Stomach (tissue), 8 donors: ENCODE measurements at regions not wholly inside any gene's neighbourhood (a gene's known extent, or its start where the extent isn't known, plus 50 kb on each side); places are given as distances from the start of the nearest gene placed in this dataset.
A peak's percentile ranks its signal among the peaks of the same experiment; 100 is the strongest.
"Not testable (repeated sequence)": the region's sequence is repeated elsewhere in the genome, so short reads cannot be mapped to it uniquely, and the experiment has no call there.

Experiments
- DNase-seq, 2 donors: peaks; one replicate each; pipeline versions ENCODE4 v3.0.0 to v3.0.0-alpha.2; 2013 to 2019
- H3K27ac ChIP-seq, 5 donors: fragments of 200-600 bp in 4 of 5; sonication (generic) in 4 of 5; one replicate each; pipeline ENCODE4 v1.5.1; 2013 to 2019; ENCODE audit warnings: mild to moderate bottlenecking in 1 of 5, moderate library complexity in 1 of 5
- H3K27me3 ChIP-seq, 3 donors: fragments of 200-600 bp; sonication (generic); one replicate each; pipeline ENCODE4 v1.5.1; 2017 to 2019; ENCODE audit warnings: mixed run types in 1 of 3
- H3K36me3 ChIP-seq, 4 donors: fragments of 200-600 bp; sonication (generic); 1 replicate in 3 of 4; 2 replicates in 1 of 4; pipeline ENCODE4 v1.5.1; 2016 to 2019
- H3K4me1 ChIP-seq, 4 donors: fragments of 200-600 bp; sonication (generic); one replicate each; pipeline ENCODE4 v1.5.1; 2016 to 2019
- H3K4me3 ChIP-seq, 4 donors: fragments of 200-600 bp; sonication (generic) in 3 of 4; one replicate each; pipeline ENCODE4 v1.5.1; 2016 to 2019; ENCODE audit warnings: mild to moderate bottlenecking in 1 of 4
- H3K9me3 ChIP-seq, 4 donors: fragments of 200-600 bp; sonication (generic); one replicate each; pipeline ENCODE4 v1.5.1; 2016 to 2019
- CTCF ChIP-seq, 7 experiments: fragments of 450-650 bp in 4 of 7; fragments of 200-600 bp in 3 of 7; sonication (generic) in 3 of 7; IDR thresholded peaks; one replicate each; pipeline ENCODE4 v1.5.1; 2016 to 2019; ENCODE audit warnings: antibody characterized with exemption in 7 of 7, control low read depth in 2 of 7, mild to moderate bottlenecking in 1 of 7
- EP300 ChIP-seq: sonication (generic); formaldehyde crosslinking; IDR thresholded peaks from one replicate; pipeline ENCODE4 v1.6.1; 2017; ENCODE audit warnings: antibody characterized with exemption
- POLR2A ChIP-seq, 4 donors: fragments of 450-650 bp; IDR thresholded peaks; one replicate each; pipeline ENCODE4 v1.6.1; 2016; ENCODE audit warnings: antibody characterized with exemption in 4 of 4, control low read depth in 2 of 4, mild to moderate bottlenecking in 1 of 4, moderate library complexity in 1 of 4
- POLR2AphosphoS5 ChIP-seq, 3 donors: sonication (generic); formaldehyde crosslinking; IDR thresholded peaks; one replicate each; pipeline ENCODE4 v1.6.1; 2016; ENCODE audit warnings: antibody characterized with exemption in 3 of 3
- WGBS, 5 donors: extraction: QIAGEN DNeasy Blood & Tissue Kit in 3 of 5; methylation state at CpG; one replicate each; pipeline versions ENCODE4 v1.1.5 to v1.1.7; 2013 to 2018; 5-methylcytosine and 5-hydroxymethylcytosine counted together
- intact Hi-C: fragments of 100-400 bp; cut with DNase I; formaldehyde crosslinking; loops from one replicate; pipeline ENCODE4 v1.15.1; 2023; ENCODE audit warnings: low total_unique reads
- donor health status: healthy with polysubstance abuse.
- donor health status: Bipolar disorder and iron deficiency.
- donor health status: healthy.

GRCh38 chr14:58992935-58993334, 195.5 kb upstream of the DAAM1 start:
- TF ChIP-seq EP300: no peak
- TF ChIP-seq POLR2AphosphoS5 (IDR thresholded peaks at IDR 0.05): no peak
- TF ChIP-seq POLR2A (IDR thresholded peaks at IDR 0.05): no peak
- TF ChIP-seq CTCF (IDR thresholded peaks at IDR 0.05): no peak
- WGBS, 5 donors: 70 to 91% (median 71%) methylated on average over 1 of the region's 1 CpG
- no peaks in the 10 kb centered on the region for H3K9me3 ChIP-seq
- H3K36me3 ChIP-seq: no peaks in the 10 kb centered on the region
- DNase-seq: no peak
- H3K27ac ChIP-seq: no peak overlapping the region
- no peaks in the 10 kb centered on the region for H3K27me3 ChIP-seq
- intact Hi-C loops: no loop called here
- no peaks in the 10 kb centered on the region for H3K4me1 ChIP-seq
- H3K4me3 ChIP-seq: no peak overlapping the region

- no peak overlapping the region for H3K4me3 ChIP-seq
- no peak for TF ChIP-seq CTCF (IDR thresholded peaks at IDR 0.05)
- no peak for TF ChIP-seq POLR2AphosphoS5 (IDR thresholded peaks at IDR 0.05)
- TF ChIP-seq EP300: no peak
- TF ChIP-seq POLR2A (IDR thresholded peaks at IDR 0.05): no peak
- intact Hi-C loops: no loop called here
- DNase-seq: no peak
- H3K9me3 ChIP-seq: no peaks in the 10 kb centered on the region
- H3K4me1 ChIP-seq: no peaks in the 10 kb centered on the region
- WGBS, 5 donors: 4 to 71% (median 43%) methylated on average over 1 of the region's 1 CpG
- no peaks in the 10 kb centered on the region for H3K27me3 ChIP-seq
- no peak overlapping the region for H3K27ac ChIP-seq
- no peaks in the 10 kb centered on the region for H3K36me3 ChIP-seq
Observed at GRCh38 chr14:58994130-58994529, 194.3 kb upstream of the DAAM1 start.

DNA sequence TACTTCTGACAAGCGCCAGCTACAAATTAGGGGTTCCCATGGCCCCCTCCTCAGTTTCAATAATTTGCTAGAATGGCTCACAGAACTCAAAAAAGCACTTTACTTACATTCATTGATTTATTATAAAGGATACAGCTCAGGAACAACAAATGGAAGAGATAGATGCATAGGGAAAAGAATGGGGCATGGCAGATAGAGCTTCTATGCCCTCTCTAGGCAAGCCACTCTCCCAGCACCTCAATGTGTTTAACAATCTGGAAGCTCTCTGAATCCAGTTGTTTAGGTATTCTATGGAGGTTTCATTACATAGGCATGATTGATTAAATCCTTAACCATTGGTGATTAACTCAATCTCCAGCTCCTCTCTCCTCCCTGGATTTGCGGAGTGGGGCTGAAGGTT, 184.5 kb upstream of the DAAM1 start:
- DNase-seq: peak in 1 of 2 donors; percentile 21
- intact Hi-C loops: no loop called here
- H3K36me3 ChIP-seq: no peaks in the 10 kb centered on the region
- no peaks in the 10 kb centered on the region for H3K9me3 ChIP-seq
- no peaks in the 10 kb centered on the region for H3K27me3 ChIP-seq
- TF ChIP-seq CTCF (IDR thresholded peaks at IDR 0.05) (no peak), EP300 (no peak), POLR2A (IDR thresholded peaks at IDR 0.05) (no peak), POLR2AphosphoS5 (IDR thresholded peaks at IDR 0.05) (no peak)
- H3K27ac ChIP-seq: no peak overlapping the region
- H3K4me1 ChIP-seq: no peaks in the 10 kb centered on the region
- no peak overlapping the region for H3K4me3 ChIP-seq
- WGBS, 5 donors: 68 to 96% (median 91%) methylated on average over 2 of the region's 2 CpGs

- WGBS, 5 donors: 78 to 94% (median 84%) methylated on average over 4 of the region's 4 CpGs
- H3K4me1 ChIP-seq, H3K27me3 ChIP-seq, intact Hi-C loops, H3K27ac ChIP-seq, H3K9me3 ChIP-seq, H3K4me3 ChIP-seq, H3K36me3 ChIP-seq, DNase-seq: not testable (repeated sequence)
Observed at GRCh38 chr14:59006179-59006578, 182.3 kb upstream of the DAAM1 start.

DNA sequence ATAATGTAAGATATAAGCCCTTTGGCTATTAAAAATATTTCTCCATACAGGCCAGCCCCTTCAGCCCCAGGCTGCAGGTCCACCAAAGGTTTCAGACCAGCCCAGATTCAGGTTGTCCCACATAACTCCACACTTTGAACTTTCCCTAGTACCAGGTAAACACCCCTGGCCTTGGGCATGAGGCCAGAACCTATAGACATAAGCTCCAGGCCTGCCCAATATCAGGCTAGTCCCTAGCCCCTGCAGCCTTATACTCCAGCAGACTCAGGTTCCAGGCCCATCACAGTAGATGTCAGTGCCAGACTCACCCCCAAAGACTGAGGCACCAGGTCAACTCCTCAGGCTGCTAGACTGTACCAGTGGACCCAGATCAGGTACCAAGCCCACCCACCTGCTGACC, 178.5 kb upstream of the DAAM1 start:
- Histone ChIP-seq H3K36me3 (no peaks in the 10 kb centered on the region), H3K27me3 (no peaks in the 10 kb centered on the region), H3K4me3 (no peak overlapping the region), H3K9me3 (peaks cover 0 to 32% (median 19%) of the 10 kb centered on the region in 4 donors), H3K27ac (no peak overlapping the region), H3K4me1 (no peaks in the 10 kb centered on the region)
- no peak for DNase-seq
- no peak for TF ChIP-seq POLR2A (IDR thresholded peaks at IDR 0.05)
- intact Hi-C loops: no loop called here
